SK-N-DZ (cell line): ENCODE measurements at regions not wholly inside any gene's neighbourhood (a gene's known extent, or its start where the extent isn't known, plus 50 kb on each side); places are given as distances from the start of the nearest gene placed in this dataset.
A peak's percentile ranks its signal among the peaks of the same experiment; 100 is the strongest.
"Not testable (repeated sequence)": the region's sequence is repeated elsewhere in the genome, so short reads cannot be mapped to it uniquely, and the experiment has no call there.

Source experiments
- DNase-seq: peaks from one replicate; pipeline ENCODE4 v3.0.0-alpha.2; 2015; ENCODE audit warnings: low spot score

GRCh38 chr12:34606749-34607519, 584.6 kb downstream of the ALG10 start:
- DNase-seq, result no peak

GRCh38 chr12:34607520-34608195, 585.4 kb downstream of the ALG10 start:
- DNase-seq, result no peak

- not testable (repeated sequence) for DNase-seq
Observed at GRCh38 chr12:34613988-34614387, 591.7 kb downstream of the ALG10 start.

GRCh38 chr12:34625116-34625515, 602.8 kb downstream of the ALG10 start:
- DNase-seq, result peak; percentile 15

- no peak for DNase-seq
Observed at GRCh38 chr12:34626363-34627157, 604.3 kb downstream of the ALG10 start.
